ENCODE measurements at regions not wholly inside any gene's neighbourhood (a gene's known extent, or its start where the extent isn't known, plus 50 kb on each side); places are given as distances from the start of the nearest gene placed in this dataset.

DNA sequence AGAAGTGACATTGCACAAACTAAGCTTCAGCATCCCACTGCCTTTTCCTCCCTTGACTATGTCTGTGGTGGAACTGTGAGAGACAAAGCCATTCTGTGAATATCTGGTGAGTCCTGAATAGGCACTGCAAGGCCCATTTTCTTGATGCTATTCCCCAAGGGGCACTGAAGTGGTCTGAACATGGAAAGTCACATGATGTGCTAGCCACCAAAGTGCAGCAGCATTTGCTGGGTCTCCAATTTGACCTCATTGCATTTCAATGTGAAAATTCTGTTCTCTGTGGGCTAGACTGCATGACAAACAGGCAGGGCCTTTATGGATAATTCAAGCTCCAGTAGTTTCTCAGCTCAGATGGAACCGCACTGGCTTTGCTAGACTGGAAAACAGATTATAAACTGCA, 627.4 kb upstream of the BOD1L1 start (continued):
- TF ChIP-seq REST (IDR thresholded peaks at IDR 0.05; ENCODE audit: unreplicated experiment), result no peak
- TF ChIP-seq EZH2 (IDR thresholded peaks at IDR 0.05; ENCODE audit: low read depth, unreplicated experiment), result no peak

GRCh38 chr4:14257903-14258302, 630.4 kb upstream of the BOD1L1 start:
- H3K27me3 Mint-ChIP-seq (ENCODE audit: insufficient read depth, low read depth, poor library complexity), result no peaks in the 10 kb centered on the region
- TF ChIP-seq ZNF462 (CRISPR knock-in tag; IDR thresholded peaks at IDR 0.05), result no peak
- TF ChIP-seq, protein P1, sequence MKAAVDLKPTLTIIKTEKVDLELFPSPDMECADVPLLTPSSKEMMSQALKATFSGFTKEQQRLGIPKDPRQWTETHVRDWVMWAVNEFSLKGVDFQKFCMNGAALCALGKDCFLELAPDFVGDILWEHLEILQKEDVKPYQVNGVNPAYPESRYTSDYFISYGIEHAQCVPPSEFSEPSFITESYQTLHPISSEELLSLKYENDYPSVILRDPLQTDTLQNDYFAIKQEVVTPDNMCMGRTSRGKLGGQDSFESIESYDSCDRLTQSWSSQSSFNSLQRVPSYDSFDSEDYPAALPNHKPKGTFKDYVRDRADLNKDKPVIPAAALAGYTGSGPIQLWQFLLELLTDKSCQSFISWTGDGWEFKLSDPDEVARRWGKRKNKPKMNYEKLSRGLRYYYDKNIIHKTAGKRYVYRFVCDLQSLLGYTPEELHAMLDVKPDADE (IDR thresholded peaks at IDR 0.05), result no peak
- TF ChIP-seq STAT1 (IDR thresholded peaks at IDR 0.05; ENCODE audit: unreplicated experiment), result no peak
- TF ChIP-seq, protein P2, sequence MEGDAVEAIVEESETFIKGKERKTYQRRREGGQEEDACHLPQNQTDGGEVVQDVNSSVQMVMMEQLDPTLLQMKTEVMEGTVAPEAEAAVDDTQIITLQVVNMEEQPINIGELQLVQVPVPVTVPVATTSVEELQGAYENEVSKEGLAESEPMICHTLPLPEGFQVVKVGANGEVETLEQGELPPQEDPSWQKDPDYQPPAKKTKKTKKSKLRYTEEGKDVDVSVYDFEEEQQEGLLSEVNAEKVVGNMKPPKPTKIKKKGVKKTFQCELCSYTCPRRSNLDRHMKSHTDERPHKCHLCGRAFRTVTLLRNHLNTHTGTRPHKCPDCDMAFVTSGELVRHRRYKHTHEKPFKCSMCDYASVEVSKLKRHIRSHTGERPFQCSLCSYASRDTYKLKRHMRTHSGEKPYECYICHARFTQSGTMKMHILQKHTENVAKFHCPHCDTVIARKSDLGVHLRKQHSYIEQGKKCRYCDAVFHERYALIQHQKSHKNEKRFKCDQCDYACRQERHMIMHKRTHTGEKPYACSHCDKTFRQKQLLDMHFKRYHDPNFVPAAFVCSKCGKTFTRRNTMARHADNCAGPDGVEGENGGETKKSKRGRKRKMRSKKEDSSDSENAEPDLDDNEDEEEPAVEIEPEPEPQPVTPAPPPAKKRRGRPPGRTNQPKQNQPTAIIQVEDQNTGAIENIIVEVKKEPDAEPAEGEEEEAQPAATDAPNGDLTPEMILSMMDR (conservative IDR thresholded peaks at IDR 0.05; ENCODE audit: low read depth in 2 of 2), result no peak
- TF ChIP-seq POLR2AphosphoS5 (IDR thresholded peaks at IDR 0.05; ENCODE audit: low read depth), result no peak
- no peak for TF ChIP-seq NANOG (IDR thresholded peaks at IDR 0.05; ENCODE audit: borderline replicate concordance)
- no peak for TF ChIP-seq ZNF331 (CRISPR knock-in tag; IDR thresholded peaks at IDR 0.05; ENCODE audit: low read depth)
- TF ChIP-seq EZH2phosphoT487 (IDR thresholded peaks at IDR 0.05; ENCODE audit: unreplicated experiment), result no peak
- TF ChIP-seq EZH2 (IDR thresholded peaks at IDR 0.05; ENCODE audit: low read depth, unreplicated experiment), result no peak
- TF ChIP-seq CREB1 (CRISPR knock-in tag; IDR thresholded peaks at IDR 0.05; ENCODE audit: low read depth), result no peak
- no peak for TF ChIP-seq ZNF114 (CRISPR knock-in tag; IDR thresholded peaks at IDR 0.05)

More at GRCh38 chr4:14257903-14258302, 630.4 kb upstream of the BOD1L1 start:
- H3K36me3 ChIP-seq (ENCODE audit: insufficient read depth), result no peaks in the 10 kb centered on the region
- no peak overlapping the region for H3K4me3 Mint-ChIP-seq
- H3K27ac Mint-ChIP-seq, result no peak overlapping the region
- H3K4me1 ChIP-seq (ENCODE audit: insufficient read depth), result no peaks in the 10 kb centered on the region
- H4K20me1 ChIP-seq (replicated peaks; ENCODE audit: insufficient read depth), result no peaks in the 10 kb centered on the region
- no peaks in the 10 kb centered on the region for H3K79me2 ChIP-seq (replicated peaks; ENCODE audit: insufficient read depth)
- H3K27me3 ChIP-seq (ENCODE audit: insufficient read depth), result no peaks in the 10 kb centered on the region
- no peak for ATAC-seq
- H3K4me1 Mint-ChIP-seq, result peaks cover 4% of the 10 kb centered on the region
- no peak for DNase-seq (ENCODE audit: low spot score)
- H3K4me2 ChIP-seq, result no peak overlapping the region
- 0 out of 3 replicates have a peak, but pooled peaks cover under 1% of the 10 kb centered on the region for H3K36me3 Mint-ChIP-seq (ENCODE audit: low read depth)
- no peak overlapping the region for H3K4me3 ChIP-seq
- H3K9me2 ChIP-seq (ENCODE audit: insufficient read depth), result 0 out of 2 replicates have a peak, but pooled peaks cover 4% of the 10 kb centered on the region
- peaks cover under 1% of the 10 kb centered on the region; the same call in 1 of the 3 replicates for H3K9me3 Mint-ChIP-seq
- no peaks in the 10 kb centered on the region for H3F3A ChIP-seq (replicated peaks; ENCODE audit: low read depth)
- no peak overlapping the region for H3K27ac ChIP-seq (ENCODE audit: low read depth)
- no peak overlapping the region for H2AFZ ChIP-seq

Measured in GM23338 (cell line).